ENCODE measurements at regions not wholly inside any gene's neighbourhood (a gene's known extent, or its start where the extent isn't known, plus 50 kb on each side); places are given as distances from the start of the nearest gene placed in this dataset.

- Histone ChIP-seq H3K27me3 (no peaks in the 10 kb centered on the region), H3K4me3 (no peak overlapping the region), H3K36me3 (no peaks in the 10 kb centered on the region), H3K9me3 (no peaks in the 10 kb centered on the region), H3K27ac (no peak overlapping the region), H3K4me1 (no peaks in the 10 kb centered on the region)
- 85 to 89% methylated on average over 3 to 4 of the region's 4 CpGs for WGBS, 2 donors (ENCODE audit: low coverage in 1 of 2)
- TF ChIP-seq POLR2A (IDR thresholded peaks at IDR 0.05) (no peak), EP300 (IDR thresholded peaks at IDR 0.05) (no peak), CTCF (IDR thresholded peaks at IDR 0.05) (no peak)
- ATAC-seq, result no peak
Observed at GRCh38 chr7:19304086-19304485, 158.9 kb upstream of the FERD3L start.

- H3K4me3 ChIP-seq, result no peak overlapping the region
- H3K27ac ChIP-seq, result no peak overlapping the region
- H3K36me3 ChIP-seq, result no peaks in the 10 kb centered on the region
- WGBS, 2 donors (ENCODE audit: low coverage in 1 of 2), result 100% methylated on average over 1 of the region's 1 CpG
- no peaks in the 10 kb centered on the region for H3K27me3 ChIP-seq
- no peaks in the 10 kb centered on the region for H3K9me3 ChIP-seq
- no peaks in the 10 kb centered on the region for H3K4me1 ChIP-seq
- TF ChIP-seq POLR2A (IDR thresholded peaks at IDR 0.05) (no peak), CTCF (IDR thresholded peaks at IDR 0.05) (no peak), POLR2AphosphoS5 (IDR thresholded peaks at IDR 0.05) (no peak), EP300 (IDR thresholded peaks at IDR 0.05) (no peak)
- ATAC-seq, result no peak
Observed at GRCh38 chr7:19302731-19303130, 157.5 kb upstream of the FERD3L start.

- TF ChIP-seq EP300 (IDR thresholded peaks at IDR 0.05) (no peak), CTCF (IDR thresholded peaks at IDR 0.05) (no peak)
- no peak overlapping the region for H3K4me3 ChIP-seq
- 90% methylated on average over 2 of the region's 2 CpGs; no CpG with 5 or more reads in 1 of the 2 donors for WGBS, 2 donors (ENCODE audit: low coverage in 1 of 2)
- no peaks in the 10 kb centered on the region for H3K27me3 ChIP-seq
- no peaks in the 10 kb centered on the region for H3K4me1 ChIP-seq
- H3K36me3 ChIP-seq, result no peaks in the 10 kb centered on the region
- H3K9me3 ChIP-seq, result no peaks in the 10 kb centered on the region
- no peak for ATAC-seq
- H3K27ac ChIP-seq, result no peak overlapping the region
Observed at GRCh38 chr7:19296617-19297016, 151.4 kb upstream of the FERD3L start.

GRCh38 chr7:19295376-19295775 is 150.2 kb upstream of the FERD3L start:
- H3K9me3 ChIP-seq, result no peaks in the 10 kb centered on the region
- H3K27ac ChIP-seq, result no peak overlapping the region
- no peak for ATAC-seq
- H3K36me3 ChIP-seq, result no peaks in the 10 kb centered on the region
- WGBS, 2 donors (ENCODE audit: low coverage in 1 of 2), result 29 to 59% methylated on average over 5 of the region's 5 CpGs
- H3K4me3 ChIP-seq, result no peak overlapping the region
- no peaks in the 10 kb centered on the region for H3K27me3 ChIP-seq
- TF ChIP-seq POLR2A (IDR thresholded peaks at IDR 0.05), result no peak
- no peak for TF ChIP-seq EP300 (IDR thresholded peaks at IDR 0.05)
- no peak for TF ChIP-seq CTCF (IDR thresholded peaks at IDR 0.05)
- no peak for TF ChIP-seq POLR2AphosphoS5 (IDR thresholded peaks at IDR 0.05)
- H3K4me1 ChIP-seq, result no peaks in the 10 kb centered on the region

- no peak overlapping the region for H3K27ac ChIP-seq
- no peak for ATAC-seq
- WGBS, 2 donors (ENCODE audit: low coverage in 1 of 2), result 65 to 83% methylated on average over 4 to 5 of the region's 5 CpGs
Observed at GRCh38 chr7:19294619-19295018, 149.4 kb upstream of the FERD3L start.

More at GRCh38 chr7:19294619-19295018, 149.4 kb upstream of the FERD3L start:
- Histone ChIP-seq H3K4me3 (no peak overlapping the region), H3K9me3 (no peaks in the 10 kb centered on the region), H3K27me3 (no peaks in the 10 kb centered on the region), H3K4me1 (no peaks in the 10 kb centered on the region), H3K36me3 (no peaks in the 10 kb centered on the region)
- TF ChIP-seq POLR2A (IDR thresholded peaks at IDR 0.05) (no peak), CTCF (IDR thresholded peaks at IDR 0.05) (no peak), POLR2AphosphoS5 (IDR thresholded peaks at IDR 0.05) (no peak), EP300 (IDR thresholded peaks at IDR 0.05) (no peak)

All from gastroesophageal sphincter (tissue), 4 donors.